ENCODE measurements at regions not wholly inside any gene's neighbourhood (a gene's known extent, or its start where the extent isn't known, plus 50 kb on each side); places are given as distances from the start of the nearest gene placed in this dataset.

DNA sequence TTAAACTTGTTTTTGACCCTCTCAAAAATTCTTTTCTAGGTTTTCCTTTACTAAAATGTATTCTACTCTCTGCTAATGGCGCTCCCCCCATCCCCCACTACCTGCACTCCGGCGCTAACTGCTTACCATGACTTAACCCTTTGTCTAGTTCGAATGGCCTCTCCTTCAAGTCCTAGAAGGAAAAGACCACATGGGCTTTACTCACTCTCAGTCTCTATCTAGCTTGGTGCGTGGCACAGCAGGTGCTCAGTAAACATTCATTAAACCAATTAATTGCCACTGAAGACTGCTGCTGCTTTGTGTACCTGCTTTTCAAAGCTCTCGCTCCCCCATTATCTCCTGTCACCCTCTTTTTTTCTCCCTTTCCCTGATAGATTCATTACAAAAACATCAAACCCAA is 457.7 kb upstream of the THRB start (continued):
- TF ChIP-seq CTCF (IDR thresholded peaks at IDR 0.05; ENCODE audit: control extremely low read depth in 1 of 3, insufficient read depth in 1 of 3, low read depth in 1 of 3, low read length in 3 of 3) (no peak), CHD2 (IDR thresholded peaks at IDR 0.05; ENCODE audit: low read length) (no peak), RFX5 (IDR thresholded peaks at IDR 0.05; ENCODE audit: borderline replicate concordance, low read depth, low read length) (no peak), POU5F1 (IDR thresholded peaks at IDR 0.05; ENCODE audit: low read depth, low read length) (no peak), RBBP5 (IDR thresholded peaks at IDR 0.05; ENCODE audit: borderline replicate concordance, low read depth, low read length) (no peak), NRF1 (IDR thresholded peaks at IDR 0.05; ENCODE audit: low read depth, low read length) (no peak), HDAC2 (IDR thresholded peaks at IDR 0.05; ENCODE audit: borderline replicate concordance in 1 of 2, low read depth in 2 of 2, low read length in 2 of 2) (peak; percentile 63 to 64; a peak in 1 of 4 replicates), RAD21 (IDR thresholded peaks at IDR 0.05 in 1 of 2, conservative IDR thresholded peaks at IDR 0.05 in 1 of 2; ENCODE audit: low read depth in 2 of 2, low read length in 2 of 2) (peak in 1 of 2 experiments; percentile 23; a peak in 1 of 4 replicates), SP1 (IDR thresholded peaks at IDR 0.05; ENCODE audit: low read depth, low read length) (peak; percentile 74), CHD1 (IDR thresholded peaks at IDR 0.05; ENCODE audit: low read depth, low read length) (no peak), PHF8 (conservative IDR thresholded peaks at IDR 0.05; ENCODE audit: low read depth, low read length) (no peak), FOSL1 (IDR thresholded peaks at IDR 0.05; ENCODE audit: insufficient read depth, low read depth, low read length) (no peak), TAF1 (IDR thresholded peaks at IDR 0.05; ENCODE audit: low read depth, low read length) (no peak), BCL11A (IDR thresholded peaks at IDR 0.05; ENCODE audit: low read depth in 2 of 2, low read length in 2 of 2) (peak in 1 of 2 experiments; percentile 14), KDM4A (IDR thresholded peaks at IDR 0.05; ENCODE audit: low read depth, low read length, severe bottlenecking) (no peak), RXRA (IDR thresholded peaks at IDR 0.05; ENCODE audit: insufficient read depth, low read depth, low read length) (peak; percentile 73; the same call in 1 of the 2 replicates), SIX5 (IDR thresholded peaks at IDR 0.05; ENCODE audit: low read depth, low read length) (no peak), TBP (IDR thresholded peaks at IDR 0.05; ENCODE audit: low read depth, low read length) (no peak), EGR1 (IDR thresholded peaks at IDR 0.05; ENCODE audit: borderline replicate concordance, low read depth, low read length) (0 out of 2 replicates have a peak, but pooled peaks have one; percentile 15), SRF (IDR thresholded peaks at IDR 0.05; ENCODE audit: low read depth, low read length) (no peak), TEAD4 (IDR thresholded peaks at IDR 0.05; ENCODE audit: low read depth, low read length) (peak; percentile 25; the same call in 1 of the 2 replicates)

All from H1 (cell line).